Retinal pigment epithelial cell (primary cell): ENCODE measurements at regions not wholly inside any gene's neighbourhood (a gene's known extent, or its start where the extent isn't known, plus 50 kb on each side); places are given as distances from the start of the nearest gene placed in this dataset.

Experiments used
- DNase-seq: peaks from one replicate; pipeline ENCODE4 v3.0.0-alpha.2; 2010; ENCODE audit warnings: low read depth
- H3K4me3 ChIP-seq: 2 replicates; pipeline ENCODE4 v1.5.1; 2011; ENCODE audit warnings: mild to moderate bottlenecking, low read length, control low read depth, moderate library complexity
- CTCF ChIP-seq: conservative IDR thresholded peaks from 2 replicates; pipeline ENCODE4 v1.5.1; 2011; ENCODE audit warnings: low read depth, low read length, control low read depth, inconsistent platforms

GRCh38 chr7:85593355-85593754, 406.5 kb upstream of the SEMA3D start:
- TF ChIP-seq CTCF: no peak
- DNase-seq: no peak
- H3K4me3 ChIP-seq: no peak overlapping the region

- no peak for DNase-seq
- H3K4me3 ChIP-seq: no peak overlapping the region
- TF ChIP-seq CTCF: no peak
Observed at GRCh38 chr7:85587785-85588184, 400.9 kb upstream of the SEMA3D start.

- no peak for TF ChIP-seq CTCF
- DNase-seq: no peak
- no peak overlapping the region for H3K4me3 ChIP-seq
Observed at GRCh38 chr7:85586091-85586490, 399.2 kb upstream of the SEMA3D start.

- TF ChIP-seq CTCF: no peak
- H3K4me3 ChIP-seq: no peak overlapping the region
- no peak for DNase-seq
Observed at GRCh38 chr7:85583131-85583953, 396.5 kb upstream of the SEMA3D start.

GRCh38 chr7:85573844-85574243, 387.0 kb upstream of the SEMA3D start:
- no peak for DNase-seq
- no peak overlapping the region for H3K4me3 ChIP-seq
- no peak for TF ChIP-seq CTCF

GRCh38 chr7:85573346-85573745, 386.5 kb upstream of the SEMA3D start:
- no peak for DNase-seq
- TF ChIP-seq CTCF: no peak
- no peak overlapping the region for H3K4me3 ChIP-seq

GRCh38 chr7:85570898-85571297, 384.0 kb upstream of the SEMA3D start:
- no peak for DNase-seq
- H3K4me3 ChIP-seq: no peak overlapping the region
- TF ChIP-seq CTCF: no peak
